Fibroblast of villous mesenchyme (primary cell): ENCODE measurements at regions not wholly inside any gene's neighbourhood (a gene's known extent, or its start where the extent isn't known, plus 50 kb on each side); places are given as distances from the start of the nearest gene placed in this dataset.

Experiments used
- DNase-seq: peaks from one replicate; pipeline ENCODE4 v3.0.0-alpha.2; 2010; ENCODE audit warnings: low read depth
- H3K4me3 ChIP-seq: 2 replicates; pipeline ENCODE4 v1.5.1; 2011; ENCODE audit warnings: low read depth, mild to moderate bottlenecking, low read length
- CTCF ChIP-seq: IDR thresholded peaks from 2 replicates; pipeline ENCODE4 v1.5.1; 2012; ENCODE audit warnings: low read depth, mild to moderate bottlenecking, low read length; ENCODE audit not compliant: insufficient read depth

DNA sequence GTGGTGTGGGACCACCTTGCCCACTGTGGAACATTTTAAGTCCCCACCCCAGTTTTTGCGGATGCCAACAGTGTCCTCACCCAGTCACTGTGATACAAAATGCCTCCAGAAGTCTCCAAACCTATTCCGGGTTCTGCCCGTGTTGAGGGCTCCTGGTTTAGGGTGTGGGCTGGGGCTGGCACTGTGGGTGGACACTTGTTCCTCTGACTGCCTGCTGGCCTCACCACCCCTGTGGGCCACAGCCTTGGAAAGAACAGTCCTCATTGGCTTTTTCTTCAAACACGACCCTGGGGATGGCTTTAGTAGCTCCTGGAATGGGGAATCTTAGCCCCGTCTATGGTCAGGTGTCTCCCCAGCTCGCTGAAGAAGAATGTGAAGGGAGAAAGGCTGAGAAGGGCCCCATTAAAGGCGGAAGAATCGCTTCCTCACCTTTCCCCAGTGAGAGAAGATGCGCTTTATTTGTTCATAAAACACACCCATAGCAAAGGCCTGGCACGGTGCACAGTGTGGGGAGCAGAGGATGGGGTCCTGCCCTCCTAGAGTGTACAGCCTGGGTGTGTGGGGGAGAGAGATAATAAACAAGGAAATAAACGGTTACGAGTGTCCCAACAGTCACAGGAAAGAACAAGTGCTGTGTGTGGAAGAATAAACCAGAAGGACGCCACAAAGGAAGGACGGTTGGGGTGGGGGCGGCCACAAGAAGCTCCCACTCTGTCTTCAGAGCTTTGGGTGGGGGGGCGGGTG is 56.3 kb upstream of the SLC22A11 start:
- no peak for TF ChIP-seq CTCF
- no peak overlapping the region for H3K4me3 ChIP-seq

DNA sequence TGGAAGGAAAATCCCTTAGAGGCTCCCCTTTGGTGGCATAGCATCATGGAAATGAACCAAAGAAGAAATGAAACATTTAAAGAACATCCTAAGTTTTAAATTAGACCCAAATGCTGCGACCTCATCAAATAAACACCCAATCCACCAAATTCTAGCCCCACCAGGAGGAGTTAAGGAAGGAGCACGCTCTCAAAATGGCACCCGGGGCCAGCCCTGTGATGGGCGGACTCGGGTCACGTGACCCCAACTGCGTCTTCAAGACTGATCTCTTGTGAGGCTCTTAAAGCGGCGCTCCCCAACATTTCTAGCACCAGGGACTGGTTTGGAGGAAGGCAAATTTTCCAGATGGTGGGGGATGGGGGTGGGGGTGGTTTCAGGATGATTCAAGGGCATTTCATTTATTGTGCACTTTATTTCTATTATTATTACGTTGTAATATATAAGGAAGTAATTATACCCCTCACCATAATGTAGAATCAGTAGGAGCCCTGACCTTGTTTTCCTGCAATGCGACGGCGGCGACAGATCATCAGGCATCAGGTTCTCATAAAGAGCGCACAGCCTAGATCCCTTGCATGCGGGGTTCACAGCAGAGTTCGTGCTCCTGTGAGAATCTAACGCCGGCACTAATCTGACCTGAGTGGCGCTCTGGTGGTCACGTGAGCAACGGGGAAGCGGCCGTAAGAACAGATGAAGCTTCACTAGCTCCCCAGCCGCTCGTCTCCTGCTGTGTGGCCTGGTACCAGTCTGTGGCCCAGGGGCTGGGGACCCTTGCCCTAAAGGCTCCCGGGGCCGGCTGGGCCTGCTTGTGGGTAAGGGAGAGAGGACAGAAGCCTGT is 55.3 kb upstream of the SLC22A11 start:
- TF ChIP-seq CTCF, result no peak
- H3K4me3 ChIP-seq, result no peak overlapping the region
- no peak for DNase-seq

More for the DNA sequence above, 56.3 kb upstream of the SLC22A11 start:
- no peak for DNase-seq

DNA sequence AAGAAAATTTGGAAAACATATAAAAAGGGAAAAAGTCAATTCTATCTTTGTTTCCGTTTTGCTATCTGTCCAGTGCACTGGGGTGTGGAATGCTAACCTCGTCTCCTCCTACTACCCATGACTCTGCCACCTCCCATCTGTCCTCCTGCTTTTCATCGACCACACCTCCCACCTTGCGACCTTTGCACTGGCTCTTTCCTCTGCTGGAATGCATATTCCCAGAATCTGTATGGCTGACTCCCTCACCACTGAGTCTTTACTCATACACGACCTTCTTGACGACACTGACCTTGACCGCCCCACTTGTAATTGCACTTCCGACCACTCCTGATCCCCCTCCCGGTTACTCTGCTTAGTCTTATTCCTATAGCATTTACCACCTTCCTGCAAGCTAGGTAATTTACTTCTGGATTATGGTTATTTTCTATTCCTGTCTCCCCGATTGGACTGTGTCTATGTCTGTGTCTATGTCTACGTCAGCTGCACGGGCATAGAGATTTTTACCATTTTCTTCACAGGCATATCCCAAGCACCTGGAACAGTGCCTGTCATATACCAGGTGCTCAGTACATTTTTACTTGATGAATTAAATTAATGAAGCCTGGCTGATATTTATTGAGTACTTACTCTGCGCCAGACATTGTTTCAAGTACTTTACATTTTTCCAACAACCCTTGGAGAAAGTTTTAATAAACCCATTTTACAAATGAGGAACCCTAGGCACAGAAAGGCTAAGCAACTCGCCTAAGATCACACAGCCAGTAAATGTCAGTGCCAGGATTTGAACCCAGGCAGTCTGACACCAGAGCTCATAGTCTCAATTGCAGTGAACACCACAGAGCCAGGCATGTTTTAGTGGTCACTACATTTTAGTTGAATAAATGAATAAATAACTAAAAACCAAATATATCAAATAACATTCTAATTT is 54.0 kb upstream of the SLC22A11 start:
- no peak overlapping the region for H3K4me3 ChIP-seq
- no peak for DNase-seq
- no peak for TF ChIP-seq CTCF

DNA sequence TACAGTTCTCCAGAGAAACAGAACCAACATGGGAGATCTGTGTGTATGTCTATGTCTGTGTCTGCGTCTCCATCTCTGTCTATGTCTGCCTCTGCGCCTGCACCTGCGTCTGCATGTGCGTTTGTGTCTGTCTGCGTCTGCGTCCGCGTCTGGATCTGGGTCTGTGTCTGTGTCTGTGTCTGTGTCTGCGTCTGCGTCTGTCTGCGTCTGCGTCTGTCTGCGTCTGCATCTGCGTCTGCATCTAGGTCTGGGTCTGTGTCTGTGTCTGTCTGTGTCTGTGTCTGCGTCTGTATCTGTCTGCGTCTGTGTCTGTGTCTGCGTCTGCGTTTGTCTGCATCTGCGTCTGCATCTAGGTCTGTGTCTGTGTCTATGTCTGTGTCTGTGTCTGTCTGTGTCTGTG is 53.1 kb upstream of the SLC22A11 start:
- no peak for TF ChIP-seq CTCF
- no peak overlapping the region for H3K4me3 ChIP-seq
- DNase-seq, result no peak

DNA sequence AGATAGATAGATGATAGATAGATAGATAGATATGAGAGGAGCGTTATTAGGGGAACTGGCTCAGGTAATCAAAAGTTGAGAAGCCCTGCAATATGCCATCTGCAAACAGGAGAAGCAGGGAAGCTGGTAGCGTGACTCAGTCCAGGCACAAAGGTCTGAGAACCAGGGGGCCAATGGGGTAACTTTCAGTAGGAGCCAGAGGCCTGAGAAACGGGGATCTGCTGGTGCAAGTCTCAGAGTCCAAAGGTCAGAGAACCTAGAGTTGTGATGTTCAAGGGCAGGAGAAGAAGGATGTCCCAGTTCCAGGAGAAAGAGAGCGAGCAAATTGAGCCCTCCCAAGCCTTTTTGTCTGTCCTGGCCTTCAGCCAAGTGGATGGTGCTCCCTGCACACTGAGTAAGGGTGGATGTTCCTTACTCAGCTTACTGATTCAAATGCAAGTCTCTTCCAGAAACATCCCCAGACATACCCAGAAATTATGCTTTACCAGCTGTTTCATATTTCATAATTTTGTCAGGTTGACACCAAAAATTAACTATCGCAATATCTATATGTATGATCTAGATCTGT is 52.5 kb upstream of the SLC22A11 start:
- DNase-seq, result no peak
- TF ChIP-seq CTCF, result no peak
- H3K4me3 ChIP-seq, result no peak overlapping the region

DNA sequence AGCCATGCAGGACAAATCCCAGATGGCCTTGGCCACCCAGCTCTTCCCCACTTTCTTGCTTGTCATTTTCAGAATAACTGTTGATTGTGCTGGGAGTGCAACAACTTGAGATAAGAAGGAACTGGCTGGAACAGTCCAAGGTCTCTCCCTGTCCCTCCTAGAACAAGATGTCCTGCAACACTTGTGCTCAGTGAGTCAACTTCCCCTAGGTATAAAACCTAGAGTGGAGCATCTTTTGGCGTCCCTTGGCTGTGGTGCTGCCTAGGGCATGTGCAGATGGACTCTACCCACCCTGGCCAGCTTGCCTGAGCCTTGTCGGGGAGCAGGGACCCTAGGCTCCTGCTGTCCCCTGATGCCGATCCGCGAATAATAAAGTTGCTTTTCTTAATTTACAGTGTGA is 50.7 kb upstream of the SLC22A11 start:
- no peak for DNase-seq
- no peak for TF ChIP-seq CTCF
- no peak overlapping the region for H3K4me3 ChIP-seq
